ENCODE measurements at regions not wholly inside any gene's neighbourhood (a gene's known extent, or its start where the extent isn't known, plus 50 kb on each side); places are given as distances from the start of the nearest gene placed in this dataset.

- no peaks in the 10 kb centered on the region for H3K27me3 Mint-ChIP-seq
- H3K4me1 Mint-ChIP-seq: no peaks in the 10 kb centered on the region
- no peak for DNase-seq
- ATAC-seq (ENCODE audit: low read depth): no peak
- H3K36me3 Mint-ChIP-seq (ENCODE audit: low read depth): no peaks in the 10 kb centered on the region
- intact Hi-C loops (cut with micrococcal nuclease): no loop called here
- ChIA-PET CTCF (no interaction called here), POLR2A (no interaction called here)
- no peak overlapping the region for H3K4me3 Mint-ChIP-seq
- H3K9me3 Mint-ChIP-seq: peaks cover 4% of the 10 kb centered on the region
- no peak for TF ChIP-seq CTCF (IDR thresholded peaks at IDR 0.05)
- no peak overlapping the region for H3K27ac Mint-ChIP-seq
These were observed 175.5 kb upstream of the ADGRL3 start for GRCh38 chr4:61024610-61025009.

- Mint-ChIP-seq H3K4me1 (no peaks in the 10 kb centered on the region), H3K27me3 (no peaks in the 10 kb centered on the region), H3K27ac (no peak overlapping the region), H3K4me3 (no peak overlapping the region), H3K36me3 (ENCODE audit: low read depth) (no peaks in the 10 kb centered on the region), H3K9me3 (peaks cover 3% of the 10 kb centered on the region)
- POLR2A ChIA-PET: no interaction called here
- TF ChIP-seq CTCF (IDR thresholded peaks at IDR 0.05): no peak
- CTCF ChIA-PET: no interaction called here
- ATAC-seq (ENCODE audit: low read depth) (no peak), DNase-seq (no peak)
- intact Hi-C loops (cut with micrococcal nuclease): no loop called here
These were observed 172.2 kb upstream of the ADGRL3 start for GRCh38 chr4:61027939-61028338.

GRCh38 chr4:61036071-61036684 is 163.9 kb upstream of the ADGRL3 start:
- TF ChIP-seq CTCF (IDR thresholded peaks at IDR 0.05): no peak
- DNase-seq (no peak), ATAC-seq (ENCODE audit: low read depth) (no peak)
- ChIA-PET POLR2A (no interaction called here), CTCF (no interaction called here)
- Mint-ChIP-seq H3K27ac (no peak overlapping the region), H3K4me3 (no peak overlapping the region), H3K9me3 (peaks cover 16% of the 10 kb centered on the region), H3K36me3 (ENCODE audit: low read depth) (no peaks in the 10 kb centered on the region), H3K27me3 (no peaks in the 10 kb centered on the region), H3K4me1 (no peaks in the 10 kb centered on the region)
- intact Hi-C loops (cut with micrococcal nuclease): no loop called here

GRCh38 chr4:61041527-61041926 is 158.6 kb upstream of the ADGRL3 start:
- CTCF ChIA-PET: no interaction called here
- no peak overlapping the region for H3K27ac Mint-ChIP-seq
- POLR2A ChIA-PET: no interaction called here

GRCh38 chr4:61044837-61045236 is 155.3 kb upstream of the ADGRL3 start:
- Mint-ChIP-seq H3K9me3 (peaks cover 8% of the 10 kb centered on the region), H3K4me3 (no peak overlapping the region), H3K4me1 (no peaks in the 10 kb centered on the region), H3K27me3 (no peaks in the 10 kb centered on the region), H3K36me3 (ENCODE audit: low read depth) (no peaks in the 10 kb centered on the region), H3K27ac (no peak overlapping the region)
- ATAC-seq (ENCODE audit: low read depth) (no peak), DNase-seq (no peak)
- ChIA-PET CTCF (no interaction called here), POLR2A (no interaction called here)
- intact Hi-C loops (cut with micrococcal nuclease): no loop called here
- TF ChIP-seq CTCF (IDR thresholded peaks at IDR 0.05): no peak

More at GRCh38 chr4:61041527-61041926, 158.6 kb upstream of the ADGRL3 start:
- no peaks in the 10 kb centered on the region for H3K36me3 Mint-ChIP-seq (ENCODE audit: low read depth)
- no peak for ATAC-seq (ENCODE audit: low read depth)
- no peaks in the 10 kb centered on the region for H3K4me1 Mint-ChIP-seq
- intact Hi-C loops (cut with micrococcal nuclease): no loop called here
- H3K4me3 Mint-ChIP-seq: no peak overlapping the region
- no peaks in the 10 kb centered on the region for H3K27me3 Mint-ChIP-seq
- peaks cover 9% of the 10 kb centered on the region for H3K9me3 Mint-ChIP-seq
- no peak for DNase-seq
- TF ChIP-seq CTCF (IDR thresholded peaks at IDR 0.05): no peak
